Endothelial cell (in vitro differentiated cells): ENCODE measurements at regions not wholly inside any gene's neighbourhood (a gene's known extent, or its start where the extent isn't known, plus 50 kb on each side); places are given as distances from the start of the nearest gene placed in this dataset.

ENCODE experiments used
- DNase-seq: peaks from one replicate; pipeline ENCODE4 v3.0.0; 2021; ENCODE audit warnings: low spot score
- H3K27ac Mint-ChIP-seq: one replicate; pipeline ENCODE4 v1.8.0; 2021; ENCODE audit warnings: mixed read lengths, inconsistent platforms; ENCODE audit not compliant: unreplicated experiment
- H3K27me3 Mint-ChIP-seq: one replicate; pipeline ENCODE4 v1.8.0; 2021; ENCODE audit warnings: mild to moderate bottlenecking, moderate library complexity, mixed read lengths, inconsistent platforms; ENCODE audit not compliant: unreplicated experiment
- H3K36me3 Mint-ChIP-seq: one replicate; pipeline ENCODE4 v1.8.0; 2021; ENCODE audit warnings: mild to moderate bottlenecking, low read depth, mixed read lengths, inconsistent platforms; ENCODE audit not compliant: unreplicated experiment
- H3K4me1 Mint-ChIP-seq: one replicate; pipeline ENCODE4 v1.8.0; 2021; ENCODE audit warnings: mild to moderate bottlenecking, mixed read lengths, inconsistent platforms; ENCODE audit not compliant: unreplicated experiment
- H3K4me3 Mint-ChIP-seq: one replicate; pipeline ENCODE4 v1.8.0; 2021; ENCODE audit warnings: mild to moderate bottlenecking, mixed read lengths, inconsistent platforms; ENCODE audit not compliant: unreplicated experiment
- H3K9me3 Mint-ChIP-seq: one replicate; pipeline ENCODE4 v1.8.0; 2021; ENCODE audit warnings: mixed read lengths, inconsistent platforms; ENCODE audit not compliant: unreplicated experiment
- TF ChIP-seq, protein P1 (sequence below): fragments of 200-600 bp; sonication (generic); IDR thresholded peaks from one replicate; pipeline ENCODE4 v1.5.0; 2021; ENCODE audit warnings: antibody characterized with exemption; ENCODE audit not compliant: unreplicated experiment

DNA sequence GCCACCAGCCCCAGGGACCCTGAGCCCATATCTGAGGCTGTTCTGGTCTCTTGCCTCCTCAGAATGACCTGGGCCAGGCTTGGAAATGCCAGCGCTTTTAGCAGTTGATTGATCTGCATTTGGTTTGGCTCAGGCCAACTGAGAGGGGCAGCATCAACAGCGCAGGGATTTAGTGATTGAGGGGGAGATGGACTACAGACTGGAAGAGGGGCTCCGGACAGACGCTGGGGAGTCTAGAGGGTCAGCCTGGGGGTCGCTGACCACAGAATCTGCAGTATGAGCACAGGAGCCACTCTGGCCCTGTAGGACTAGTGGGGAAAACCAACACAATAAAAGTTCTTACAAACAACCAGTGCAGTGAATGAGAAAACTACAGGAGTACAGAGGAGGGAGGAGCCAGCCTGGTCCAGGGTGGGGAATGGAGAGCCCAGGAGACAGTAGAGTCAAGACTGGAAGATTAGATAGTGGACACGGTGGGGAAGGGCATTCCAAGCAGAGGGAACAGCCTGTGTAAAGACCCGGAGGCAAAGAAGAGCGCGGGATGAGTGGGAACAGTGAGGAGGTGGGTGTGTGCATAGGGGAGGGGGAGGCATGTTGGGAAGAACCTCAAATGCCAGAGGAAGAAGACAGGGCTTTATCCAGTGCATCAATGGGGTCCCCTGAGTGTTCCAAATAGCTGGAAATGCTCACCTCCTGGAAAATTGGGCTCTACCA lies 128.9 kb downstream of the MRM1 start:
- H3K9me3 Mint-ChIP-seq = no peaks in the 10 kb centered on the region
- no peaks in the 10 kb centered on the region for H3K36me3 Mint-ChIP-seq
- DNase-seq = no peak
- TF ChIP-seq, protein P1, sequence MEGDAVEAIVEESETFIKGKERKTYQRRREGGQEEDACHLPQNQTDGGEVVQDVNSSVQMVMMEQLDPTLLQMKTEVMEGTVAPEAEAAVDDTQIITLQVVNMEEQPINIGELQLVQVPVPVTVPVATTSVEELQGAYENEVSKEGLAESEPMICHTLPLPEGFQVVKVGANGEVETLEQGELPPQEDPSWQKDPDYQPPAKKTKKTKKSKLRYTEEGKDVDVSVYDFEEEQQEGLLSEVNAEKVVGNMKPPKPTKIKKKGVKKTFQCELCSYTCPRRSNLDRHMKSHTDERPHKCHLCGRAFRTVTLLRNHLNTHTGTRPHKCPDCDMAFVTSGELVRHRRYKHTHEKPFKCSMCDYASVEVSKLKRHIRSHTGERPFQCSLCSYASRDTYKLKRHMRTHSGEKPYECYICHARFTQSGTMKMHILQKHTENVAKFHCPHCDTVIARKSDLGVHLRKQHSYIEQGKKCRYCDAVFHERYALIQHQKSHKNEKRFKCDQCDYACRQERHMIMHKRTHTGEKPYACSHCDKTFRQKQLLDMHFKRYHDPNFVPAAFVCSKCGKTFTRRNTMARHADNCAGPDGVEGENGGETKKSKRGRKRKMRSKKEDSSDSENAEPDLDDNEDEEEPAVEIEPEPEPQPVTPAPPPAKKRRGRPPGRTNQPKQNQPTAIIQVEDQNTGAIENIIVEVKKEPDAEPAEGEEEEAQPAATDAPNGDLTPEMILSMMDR = no peak
- H3K4me1 Mint-ChIP-seq = peaks cover 20% of the 10 kb centered on the region
- H3K27ac Mint-ChIP-seq = no peak overlapping the region
- H3K27me3 Mint-ChIP-seq = peaks cover 4% of the 10 kb centered on the region
- no peak overlapping the region for H3K4me3 Mint-ChIP-seq

DNA sequence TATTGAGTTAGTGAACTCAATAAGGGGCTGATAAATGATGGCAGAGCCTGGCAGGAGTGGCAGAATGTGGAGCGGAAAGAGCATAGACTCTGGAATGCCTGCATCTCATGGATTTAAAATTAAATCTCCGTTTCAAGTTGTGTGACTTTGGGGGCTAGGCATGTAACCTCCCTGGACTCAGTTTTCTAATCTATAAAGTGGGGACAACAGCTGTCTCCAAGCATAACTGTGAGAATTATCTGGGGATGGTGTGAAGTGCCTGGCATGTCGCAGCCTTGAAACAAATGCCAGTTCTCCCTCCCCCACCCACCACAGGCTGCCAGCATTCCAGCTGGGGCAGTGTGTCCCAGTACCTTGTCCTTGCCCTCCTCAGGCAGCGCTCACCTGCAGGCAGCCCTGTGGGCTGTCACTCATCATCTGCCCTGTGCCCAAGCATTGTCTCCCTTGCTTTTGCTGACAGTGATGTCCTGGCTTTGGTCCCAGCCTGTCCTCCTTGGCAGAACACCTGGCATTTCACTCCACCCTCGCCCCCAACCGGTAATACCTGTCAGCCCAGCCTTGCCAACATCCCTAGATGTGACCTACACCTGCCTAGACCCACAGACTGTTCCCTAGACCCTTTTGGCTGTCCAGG lies 129.6 kb downstream of the MRM1 start:
- TF ChIP-seq, protein P1 = no peak
- Mint-ChIP-seq H3K27me3 (peaks cover 4% of the 10 kb centered on the region), H3K4me3 (no peak overlapping the region), H3K4me1 (peaks cover 20% of the 10 kb centered on the region), H3K27ac (no peak overlapping the region), H3K9me3 (no peaks in the 10 kb centered on the region), H3K36me3 (no peaks in the 10 kb centered on the region)
- no peak for DNase-seq

DNA sequence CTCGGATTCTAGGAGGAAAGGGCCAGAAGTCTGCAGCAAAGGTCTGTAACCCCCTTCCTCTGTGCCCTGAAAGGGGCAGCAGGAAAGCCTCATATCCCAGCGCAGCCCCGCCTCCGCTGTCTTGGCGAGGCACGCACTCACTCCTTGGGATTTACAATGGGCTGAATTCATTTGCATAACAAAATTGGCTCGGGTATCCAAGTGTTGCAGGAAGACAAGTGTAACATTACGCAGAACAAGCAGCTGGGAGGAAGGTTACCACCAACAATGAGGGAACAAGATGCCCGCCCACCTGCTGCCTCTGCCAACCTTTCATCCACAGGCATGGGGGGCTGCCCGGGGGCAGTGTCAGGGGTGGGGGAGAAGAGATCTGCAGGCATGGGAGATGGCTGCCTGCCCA lies 130.4 kb downstream of the MRM1 start:
- peaks cover under 1% of the 10 kb centered on the region for H3K27me3 Mint-ChIP-seq
- H3K27ac Mint-ChIP-seq = no peak overlapping the region
- peaks cover 20% of the 10 kb centered on the region for H3K4me1 Mint-ChIP-seq
- no peak overlapping the region for H3K4me3 Mint-ChIP-seq
- H3K9me3 Mint-ChIP-seq = no peaks in the 10 kb centered on the region
- no peak for DNase-seq
- TF ChIP-seq, protein P1 = no peak
- H3K36me3 Mint-ChIP-seq = no peaks in the 10 kb centered on the region

DNA sequence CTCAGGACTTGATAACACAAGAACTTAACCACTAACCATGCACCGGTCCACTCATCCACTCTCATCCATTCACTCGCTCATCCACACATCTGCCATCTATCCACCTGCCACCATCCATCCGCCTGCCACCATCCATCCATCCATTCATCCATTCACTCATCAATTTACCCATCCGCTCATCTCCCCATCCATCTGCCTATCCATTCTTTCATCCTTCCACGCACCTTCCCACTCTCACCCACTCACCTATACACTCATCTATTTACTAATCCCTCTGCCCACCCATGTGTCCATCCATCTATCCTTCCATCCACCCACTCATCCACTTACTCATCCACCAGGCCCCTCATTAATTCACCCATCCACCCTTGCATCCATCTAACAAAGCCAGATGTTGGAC lies 131.0 kb downstream of the MRM1 start:
- Mint-ChIP-seq H3K4me1 (peaks cover 18% of the 10 kb centered on the region), H3K27me3 (no peaks in the 10 kb centered on the region), H3K4me3 (no peak overlapping the region), H3K36me3 (no peaks in the 10 kb centered on the region), H3K9me3 (no peaks in the 10 kb centered on the region), H3K27ac (no peak overlapping the region)
- TF ChIP-seq, protein P1 = no peak
- DNase-seq = no peak
